Ascending aorta (tissue), 2 donors: ENCODE measurements at regions not wholly inside any gene's neighbourhood (a gene's known extent, or its start where the extent isn't known, plus 50 kb on each side); places are given as distances from the start of the nearest gene placed in this dataset.

ENCODE experiments used
- DNase-seq, 2 donors: peaks; one replicate each; pipeline ENCODE4 v3.0.0-alpha.2; 2019; ENCODE audit warnings: low spot score in 2 of 2
- H3K27ac ChIP-seq, 2 donors: fragments of 200-600 bp; sonication (generic); one replicate each; pipeline ENCODE4 v1.5.1; 2016 to 2017; ENCODE audit warnings: mild to moderate bottlenecking in 1 of 2
- H3K27me3 ChIP-seq: fragments of 200-600 bp; sonication (generic); one replicate; pipeline ENCODE4 v1.5.1; 2017
- H3K36me3 ChIP-seq, 2 donors: fragments of 200-600 bp; sonication (generic); one replicate each; pipeline ENCODE4 v1.5.1; 2016
- H3K4me1 ChIP-seq, 2 donors: fragments of 200-600 bp; sonication (generic); one replicate each; pipeline ENCODE4 v1.5.1; 2016 to 2017; ENCODE audit warnings: mild to moderate bottlenecking in 1 of 2
- H3K4me3 ChIP-seq, 2 donors: fragments of 200-600 bp; sonication (generic); one replicate each; pipeline ENCODE4 v1.5.1; 2016 to 2017; ENCODE audit warnings: mild to moderate bottlenecking in 1 of 2
- H3K9me3 ChIP-seq, 2 donors: fragments of 200-600 bp; sonication (generic); one replicate each; pipeline ENCODE4 v1.5.1; 2016
- CTCF ChIP-seq, 3 experiments: fragments of 200-600 bp in 2 of 3; fragments of 450-650 bp in 1 of 3; sonication (generic) in 2 of 3; IDR thresholded peaks; one replicate each; pipeline ENCODE4 v1.5.1; 2016 to 2019; ENCODE audit warnings: antibody characterized with exemption in 3 of 3, mild to moderate bottlenecking in 1 of 3, moderate library complexity in 1 of 3
- intact Hi-C: fragments of 100-400 bp; cut with DNase I; formaldehyde crosslinking; loops from one replicate; pipeline ENCODE4 v1.15.1; 2023

DNA sequence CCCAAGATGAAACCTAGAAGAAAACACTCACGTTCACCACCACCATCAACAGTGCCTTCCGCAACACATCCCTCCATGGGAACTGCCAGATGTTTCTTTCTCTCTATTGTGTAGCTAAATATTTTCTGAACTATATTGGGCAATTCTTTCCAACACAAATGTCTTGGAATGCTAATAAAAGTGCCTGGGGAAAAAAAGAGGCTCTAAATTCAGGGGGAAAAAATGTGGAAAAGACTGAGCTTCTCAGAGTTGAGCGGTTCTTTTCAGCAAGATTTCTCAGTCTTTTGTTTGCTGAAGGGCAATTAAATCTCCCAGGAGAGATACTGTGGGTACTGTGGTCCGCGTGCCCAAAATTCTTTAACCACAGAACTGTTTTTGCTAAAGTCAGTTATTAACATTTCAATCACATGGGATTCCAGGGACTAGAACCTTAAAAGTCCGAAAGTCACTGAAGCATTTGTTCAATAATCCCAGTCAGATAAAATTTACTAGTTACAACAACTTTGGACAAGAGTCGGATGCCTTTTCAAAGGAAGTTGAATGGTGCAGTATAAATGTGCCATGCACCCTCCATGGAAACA, 51.9 kb upstream of the DHRSX start:
- Histone ChIP-seq H3K4me1 (no peaks in the 10 kb centered on the region), H3K9me3 (no peaks in the 10 kb centered on the region), H3K36me3 (no peaks in the 10 kb centered on the region), H3K27ac (no peak overlapping the region), H3K27me3 (no peaks in the 10 kb centered on the region), H3K4me3 (no peak overlapping the region)
- no peak for DNase-seq
- no peak for TF ChIP-seq CTCF (IDR thresholded peaks at IDR 0.05)
- intact Hi-C loops = no loop called here

- Histone ChIP-seq H3K4me1 (no peaks in the 10 kb centered on the region), H3K27ac (no peak overlapping the region), H3K27me3 (no peaks in the 10 kb centered on the region), H3K9me3 (no peaks in the 10 kb centered on the region), H3K36me3 (no peaks in the 10 kb centered on the region), H3K4me3 (no peak overlapping the region)
- TF ChIP-seq CTCF (IDR thresholded peaks at IDR 0.05) = no peak
- no peak for DNase-seq
- intact Hi-C loops = no loop called here
Observed at GRCh38 chrX:2550328-2551020, 49.7 kb upstream of the DHRSX start.
